PC-9 (cell line): ENCODE measurements at regions not wholly inside any gene's neighbourhood (a gene's known extent, or its start where the extent isn't known, plus 50 kb on each side); places are given as distances from the start of the nearest gene placed in this dataset.

Experiments used
- BruUV-seq: library from RNA; stranded (reverse); fragments of 400-500 nt; replicated peaks from 2 replicates; lab custom pipeline; 2021; lab: Mats Ljungman, UMichigan
- CTCF ChIA-PET: fragments of 300-600 bp; sonication (Branson Sonifier 250); formaldehyde crosslinking; loops from one replicate; lab custom pipeline; 2022; ENCODE audit warnings: antibody characterized with exemption; lab: Charles Lee
- POLR2A ChIA-PET: fragments of 300-600 bp; sonication (Branson Sonifier 250); formaldehyde crosslinking; loops from one replicate; lab custom pipeline; 2022; ENCODE audit warnings: antibody characterized with exemption; ENCODE audit not compliant: unreplicated experiment; lab: Charles Lee
- DNase-seq, 2 experiments: peaks; one replicate each; pipeline versions ENCODE4 v3.0.0 to v3.0.0-alpha.2; 2015 to 2022; ENCODE audit warnings: mixed read lengths in 1 of 2
- H2AFZ ChIP-seq: fragments of 200-600 bp; sonication (generic); 2 replicates; pipeline ENCODE4 v1.8.1; 2017; ENCODE audit warnings: antibody characterized with exemption
- H3F3A ChIP-seq: fragments of 200-600 bp; sonication (generic); 2 replicates; pipeline ENCODE4 v1.8.1; 2017; ENCODE audit warnings: antibody characterized with exemption, mild to moderate bottlenecking, low read depth; ENCODE audit not compliant: insufficient read depth
- H3K27ac ChIP-seq: fragments of 200-600 bp; sonication (generic); 2 replicates; pipeline ENCODE4 v1.6.1; 2016; ENCODE audit warnings: mixed run types
- H3K27me3 ChIP-seq: fragments of 200-600 bp; sonication (generic); 2 replicates; pipeline ENCODE4 v1.6.1; 2016; ENCODE audit warnings: low read depth, mixed run types; ENCODE audit not compliant: insufficient read depth
- H3K36me3 ChIP-seq: fragments of 200-600 bp; sonication (generic); 2 replicates; pipeline ENCODE4 v1.6.1; 2016; ENCODE audit warnings: low read depth, mixed run types
- H3K4me1 ChIP-seq: fragments of 200-600 bp; sonication (generic); replicated peaks from 2 replicates; pipeline ENCODE4 v1.6.1; 2016; ENCODE audit warnings: mixed run types; ENCODE audit not compliant: insufficient read depth
- H3K4me2 ChIP-seq: fragments of 200-600 bp; sonication (generic); 2 replicates; pipeline ENCODE4 v1.6.1; 2017; ENCODE audit warnings: mixed run types
- H3K4me3 ChIP-seq: fragments of 200-600 bp; sonication (generic); 2 replicates; pipeline ENCODE4 v1.6.1; 2016; ENCODE audit warnings: mixed run types
- H3K79me2 ChIP-seq: fragments of 200-600 bp; sonication (generic); 2 replicates; pipeline ENCODE4 v1.6.1; 2017; ENCODE audit warnings: low read depth, mixed run types
- H3K9me2 ChIP-seq: fragments of 200-600 bp; sonication (generic); 2 replicates; pipeline ENCODE4 v1.8.1; 2017; ENCODE audit warnings: mild to moderate bottlenecking; ENCODE audit not compliant: insufficient read depth
- H3K9me3 ChIP-seq: fragments of 200-600 bp; sonication (generic); 2 replicates; pipeline ENCODE4 v1.8.1; 2016; ENCODE audit warnings: low read depth; ENCODE audit not compliant: insufficient read depth
- H4K20me1 ChIP-seq: fragments of 200-600 bp; sonication (generic); 2 replicates; pipeline ENCODE4 v1.8.1; 2017; ENCODE audit not compliant: insufficient read depth
- EZH2 ChIP-seq: fragments of 200-600 bp; sonication (generic); IDR thresholded peaks from 2 replicates; pipeline ENCODE4 v1.8.0; 2017; ENCODE audit warnings: antibody characterized with exemption, low read depth
- intact Hi-C: fragments of 100-400 bp; cut with micrococcal nuclease; formaldehyde crosslinking; loops from one replicate; pipeline ENCODE4 v1.10.0; 2022; ENCODE audit not compliant: unreplicated experiment
- TF ChIP-seq, protein P1 (sequence below): fragments of 200-600 bp; sonication (generic); conservative IDR thresholded peaks from 2 replicates; pipeline ENCODE4 v1.6.1; 2017; ENCODE audit warnings: mixed run types, antibody characterized with exemption, mild to moderate bottlenecking, moderate library complexity

- CTCF ChIA-PET = no interaction called here
- H3K27me3 ChIP-seq = no peaks in the 10 kb centered on the region
- no TSS peak for BruUV-seq
These were observed 94.5 kb downstream of the KLF12 start for GRCh38 chr13:74039667-74040066.

GRCh38 chr13:74039154-74039553 is 95.0 kb downstream of the KLF12 start:
- ChIA-PET CTCF (no interaction called here), POLR2A (no interaction called here)
- Histone ChIP-seq H4K20me1 (no peaks in the 10 kb centered on the region), H3K9me3 (no peaks in the 10 kb centered on the region), H3K9me2 (no peaks in the 10 kb centered on the region), H3K27ac (no peak overlapping the region), H3K4me2 (no peak overlapping the region), H2AFZ (no peak overlapping the region), H3K4me1 (peaks cover 8% of the 10 kb centered on the region), H3K27me3 (no peaks in the 10 kb centered on the region), H3K36me3 (no peaks in the 10 kb centered on the region), H3K79me2 (no peaks in the 10 kb centered on the region), H3F3A (0 out of 2 replicates have a peak, but pooled peaks cover 3% of the 10 kb centered on the region), H3K4me3 (no peak overlapping the region)
- TF ChIP-seq EZH2 = no peak
- TF ChIP-seq, protein P1, sequence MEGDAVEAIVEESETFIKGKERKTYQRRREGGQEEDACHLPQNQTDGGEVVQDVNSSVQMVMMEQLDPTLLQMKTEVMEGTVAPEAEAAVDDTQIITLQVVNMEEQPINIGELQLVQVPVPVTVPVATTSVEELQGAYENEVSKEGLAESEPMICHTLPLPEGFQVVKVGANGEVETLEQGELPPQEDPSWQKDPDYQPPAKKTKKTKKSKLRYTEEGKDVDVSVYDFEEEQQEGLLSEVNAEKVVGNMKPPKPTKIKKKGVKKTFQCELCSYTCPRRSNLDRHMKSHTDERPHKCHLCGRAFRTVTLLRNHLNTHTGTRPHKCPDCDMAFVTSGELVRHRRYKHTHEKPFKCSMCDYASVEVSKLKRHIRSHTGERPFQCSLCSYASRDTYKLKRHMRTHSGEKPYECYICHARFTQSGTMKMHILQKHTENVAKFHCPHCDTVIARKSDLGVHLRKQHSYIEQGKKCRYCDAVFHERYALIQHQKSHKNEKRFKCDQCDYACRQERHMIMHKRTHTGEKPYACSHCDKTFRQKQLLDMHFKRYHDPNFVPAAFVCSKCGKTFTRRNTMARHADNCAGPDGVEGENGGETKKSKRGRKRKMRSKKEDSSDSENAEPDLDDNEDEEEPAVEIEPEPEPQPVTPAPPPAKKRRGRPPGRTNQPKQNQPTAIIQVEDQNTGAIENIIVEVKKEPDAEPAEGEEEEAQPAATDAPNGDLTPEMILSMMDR = no peak
- BruUV-seq = no TSS peak
- intact Hi-C loops = loop anchor here (5.0 kb wide), 2 partner anchors 102 to 248 kb away; no protein-coding TSS in a partner anchor
- DNase-seq = no peak

More at GRCh38 chr13:74039667-74040066, 94.5 kb downstream of the KLF12 start:
- TF ChIP-seq, protein P1 = no peak
- TF ChIP-seq EZH2 = no peak
- H3K4me1 ChIP-seq = peaks cover 8% of the 10 kb centered on the region
- no peak overlapping the region for H3K4me3 ChIP-seq
- H3K9me3 ChIP-seq = no peaks in the 10 kb centered on the region
- intact Hi-C loops = loop anchor here (5.0 kb wide), 2 partner anchors 102 to 248 kb away; no protein-coding TSS in a partner anchor
- H3K27ac ChIP-seq = no peak overlapping the region
- no peaks in the 10 kb centered on the region for H4K20me1 ChIP-seq
- no peak overlapping the region for H3K4me2 ChIP-seq
- 0 out of 2 replicates have a peak, but pooled peaks cover 3% of the 10 kb centered on the region for H3F3A ChIP-seq
- H3K79me2 ChIP-seq = no peaks in the 10 kb centered on the region
- POLR2A ChIA-PET = no interaction called here
- H2AFZ ChIP-seq = no peak overlapping the region
- no peaks in the 10 kb centered on the region for H3K36me3 ChIP-seq
- no peak for DNase-seq
- no peaks in the 10 kb centered on the region for H3K9me2 ChIP-seq

GRCh38 chr13:74037762-74038161 is 96.4 kb downstream of the KLF12 start:
- H4K20me1 ChIP-seq = no peaks in the 10 kb centered on the region
- no peak overlapping the region for H3K4me2 ChIP-seq
- BruUV-seq = no TSS peak
- DNase-seq = no peak
- no peak overlapping the region for H3K4me3 ChIP-seq
- no peak overlapping the region for H2AFZ ChIP-seq
- no peaks in the 10 kb centered on the region for H3K36me3 ChIP-seq
- H3K4me1 ChIP-seq = peaks cover 8% of the 10 kb centered on the region
- 0 out of 2 replicates have a peak, but pooled peaks cover 3% of the 10 kb centered on the region for H3F3A ChIP-seq
- intact Hi-C loops = loop anchor here (5.0 kb wide), 2 partner anchors 100 to 250 kb away; no protein-coding TSS in a partner anchor
- no peaks in the 10 kb centered on the region for H3K27me3 ChIP-seq
- no peaks in the 10 kb centered on the region; the same call in 1 of the 2 replicates for H3K9me2 ChIP-seq
- TF ChIP-seq EZH2 = no peak
- TF ChIP-seq, protein P1 = no peak
- no peaks in the 10 kb centered on the region for H3K9me3 ChIP-seq
- no peak overlapping the region for H3K27ac ChIP-seq
- ChIA-PET POLR2A (no interaction called here), CTCF (no interaction called here)
- H3K79me2 ChIP-seq = no peaks in the 10 kb centered on the region
